22Rv1 (cell line): ENCODE measurements at regions not wholly inside any gene's neighbourhood (a gene's known extent, or its start where the extent isn't known, plus 50 kb on each side); places are given as distances from the start of the nearest gene placed in this dataset.

Experiments used
- CTCF ChIP-seq: fragments of 450-650 bp; IDR thresholded peaks from 2 replicates; pipeline ENCODE4 v1.5.1; 2017; ENCODE audit warnings: mild to moderate bottlenecking
- ZFX ChIP-seq: fragments of 450-650 bp; IDR thresholded peaks from 2 replicates; pipeline ENCODE4 v1.6.1; 2017; ENCODE audit warnings: antibody characterized with exemption, borderline replicate concordance

DNA sequence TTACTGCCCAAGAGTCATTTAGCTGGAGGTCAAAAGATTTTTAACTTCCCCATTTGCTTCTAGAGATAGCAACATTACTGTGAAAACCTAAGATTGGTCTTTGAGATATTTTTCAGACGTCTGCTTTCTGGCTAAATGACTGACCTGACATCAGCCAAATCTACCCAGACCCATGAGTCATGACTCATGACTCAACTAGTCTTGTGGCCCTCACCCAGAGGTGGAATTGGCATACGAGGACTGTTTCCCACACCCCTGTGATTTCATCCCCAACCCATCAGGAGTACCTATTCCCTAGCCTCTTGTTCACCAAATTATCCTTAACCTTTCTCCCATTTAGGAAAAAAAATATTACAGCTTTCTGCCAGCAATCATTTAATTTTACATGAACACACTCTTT is 641.6 kb downstream of the CDY2B start:
- TF ChIP-seq CTCF: no peak
- no peak for TF ChIP-seq ZFX
